ENCODE measurements at regions not wholly inside any gene's neighbourhood (a gene's known extent, or its start where the extent isn't known, plus 50 kb on each side); places are given as distances from the start of the nearest gene placed in this dataset.

DNA sequence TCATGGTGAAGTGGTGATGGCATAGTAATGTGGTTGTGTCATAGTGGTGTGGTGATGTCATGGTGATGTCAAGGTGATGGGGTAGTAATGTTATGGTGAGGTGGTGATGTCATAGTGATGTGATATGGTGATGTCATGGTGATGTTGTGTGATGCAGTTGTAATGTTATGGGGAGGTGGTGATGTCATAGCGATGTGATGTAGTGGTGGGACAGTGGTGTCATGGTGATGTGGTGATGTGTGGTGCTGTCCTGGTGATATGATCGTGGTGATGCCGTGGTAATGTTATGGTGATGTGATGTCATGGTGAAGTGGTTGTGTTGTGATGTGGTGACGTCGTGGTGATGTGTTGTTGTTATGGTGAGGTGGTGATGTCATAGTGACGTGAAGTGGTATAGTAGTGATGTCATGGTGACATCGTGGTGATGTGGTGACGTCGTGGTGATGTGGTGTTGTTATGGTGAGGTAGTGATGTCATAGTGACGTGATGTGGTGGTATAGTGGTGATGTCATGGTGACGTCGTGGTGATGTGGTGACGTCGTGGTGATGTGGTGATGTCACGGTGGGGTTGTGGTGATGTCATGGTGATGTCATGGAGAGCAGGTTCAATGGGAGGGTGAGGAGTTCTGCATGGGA, 242.7 kb upstream of the MYT1L start:
- Histone ChIP-seq H3K79me2 (ENCODE audit: insufficient read depth, low read depth, low read length) (no peaks in the 10 kb centered on the region), H3K36me3 (ENCODE audit: insufficient read depth, low read length) (no peaks in the 10 kb centered on the region), H4K20me1 (ENCODE audit: insufficient read depth, low read length) (no peaks in the 10 kb centered on the region), H3K9me2 (ENCODE audit: insufficient read depth, low read length) (no peaks in the 10 kb centered on the region), H3K27ac (ENCODE audit: low read depth, low read length, poor library complexity, severe bottlenecking) (no peak overlapping the region), H2AFZ (ENCODE audit: low read length) (no peak overlapping the region), H3K4me3 (ENCODE audit: low read depth, low read length, poor library complexity, severe bottlenecking) (no peak overlapping the region), H3K9me3 (ENCODE audit: low read length) (peaks cover 10% of the 10 kb centered on the region; the same call in 1 of the 2 replicates), H3K4me1 (ENCODE audit: insufficient read depth, low read length, poor library complexity, severe bottlenecking) (no peaks in the 10 kb centered on the region), H3K4me2 (ENCODE audit: low read length) (no peak overlapping the region)
- intact Hi-C loops (cut with micrococcal nuclease; ENCODE audit: unreplicated experiment): no loop called here
- TF ChIP-seq, protein P1, sequence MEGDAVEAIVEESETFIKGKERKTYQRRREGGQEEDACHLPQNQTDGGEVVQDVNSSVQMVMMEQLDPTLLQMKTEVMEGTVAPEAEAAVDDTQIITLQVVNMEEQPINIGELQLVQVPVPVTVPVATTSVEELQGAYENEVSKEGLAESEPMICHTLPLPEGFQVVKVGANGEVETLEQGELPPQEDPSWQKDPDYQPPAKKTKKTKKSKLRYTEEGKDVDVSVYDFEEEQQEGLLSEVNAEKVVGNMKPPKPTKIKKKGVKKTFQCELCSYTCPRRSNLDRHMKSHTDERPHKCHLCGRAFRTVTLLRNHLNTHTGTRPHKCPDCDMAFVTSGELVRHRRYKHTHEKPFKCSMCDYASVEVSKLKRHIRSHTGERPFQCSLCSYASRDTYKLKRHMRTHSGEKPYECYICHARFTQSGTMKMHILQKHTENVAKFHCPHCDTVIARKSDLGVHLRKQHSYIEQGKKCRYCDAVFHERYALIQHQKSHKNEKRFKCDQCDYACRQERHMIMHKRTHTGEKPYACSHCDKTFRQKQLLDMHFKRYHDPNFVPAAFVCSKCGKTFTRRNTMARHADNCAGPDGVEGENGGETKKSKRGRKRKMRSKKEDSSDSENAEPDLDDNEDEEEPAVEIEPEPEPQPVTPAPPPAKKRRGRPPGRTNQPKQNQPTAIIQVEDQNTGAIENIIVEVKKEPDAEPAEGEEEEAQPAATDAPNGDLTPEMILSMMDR (conservative IDR thresholded peaks at IDR 0.05; ENCODE audit: low read length): no peak
- no peak for TF ChIP-seq EZH2phosphoT487 (IDR thresholded peaks at IDR 0.05; ENCODE audit: borderline replicate concordance, low read depth, low read length)
- no TSS peak for BruUV-seq (replicated peaks)
- POLR2A ChIA-PET: no interaction called here
- peak; percentile 7 for DNase-seq (ENCODE audit: low spot score)
- CTCF ChIA-PET (ENCODE audit: unreplicated experiment): no interaction called here

DNA sequence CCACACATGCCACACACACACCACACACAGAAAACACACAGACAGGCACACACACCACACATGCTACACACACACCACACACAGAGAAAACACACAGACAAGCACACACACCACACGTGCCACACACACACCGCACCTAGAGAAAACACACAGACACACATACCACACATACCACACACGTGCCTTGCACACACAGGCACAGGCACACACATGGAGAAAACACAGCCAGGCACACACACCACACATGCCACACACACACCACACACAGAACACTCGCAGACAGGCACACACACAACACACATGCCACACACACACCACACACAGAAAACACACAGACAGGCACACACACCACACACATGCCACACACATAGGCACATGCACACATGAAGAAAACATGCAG, 242.1 kb upstream of the MYT1L start:
- Histone ChIP-seq H3K4me1 (ENCODE audit: insufficient read depth, low read length, poor library complexity, severe bottlenecking) (no peaks in the 10 kb centered on the region), H3K36me3 (ENCODE audit: insufficient read depth, low read length) (no peaks in the 10 kb centered on the region), H3K79me2 (ENCODE audit: insufficient read depth, low read depth, low read length) (no peaks in the 10 kb centered on the region), H3K4me2 (ENCODE audit: low read length) (no peak overlapping the region), H3K9me3 (ENCODE audit: low read length) (peaks cover 10% of the 10 kb centered on the region; the same call in 1 of the 2 replicates), H3K4me3 (ENCODE audit: low read depth, low read length, poor library complexity, severe bottlenecking) (no peak overlapping the region), H4K20me1 (ENCODE audit: insufficient read depth, low read length) (no peaks in the 10 kb centered on the region), H3K27ac (ENCODE audit: low read depth, low read length, poor library complexity, severe bottlenecking) (no peak overlapping the region), H2AFZ (ENCODE audit: low read length) (no peak overlapping the region), H3K9me2 (ENCODE audit: insufficient read depth, low read length) (no peaks in the 10 kb centered on the region)
- intact Hi-C loops (cut with micrococcal nuclease; ENCODE audit: unreplicated experiment): no loop called here
- TF ChIP-seq, protein P1 (conservative IDR thresholded peaks at IDR 0.05; ENCODE audit: low read length): no peak
- TF ChIP-seq EZH2phosphoT487 (IDR thresholded peaks at IDR 0.05; ENCODE audit: borderline replicate concordance, low read depth, low read length): no peak
- ChIA-PET POLR2A (no interaction called here), CTCF (ENCODE audit: unreplicated experiment) (no interaction called here)
- no TSS peak for BruUV-seq (replicated peaks)
- no peak for DNase-seq (ENCODE audit: low spot score)

DNA sequence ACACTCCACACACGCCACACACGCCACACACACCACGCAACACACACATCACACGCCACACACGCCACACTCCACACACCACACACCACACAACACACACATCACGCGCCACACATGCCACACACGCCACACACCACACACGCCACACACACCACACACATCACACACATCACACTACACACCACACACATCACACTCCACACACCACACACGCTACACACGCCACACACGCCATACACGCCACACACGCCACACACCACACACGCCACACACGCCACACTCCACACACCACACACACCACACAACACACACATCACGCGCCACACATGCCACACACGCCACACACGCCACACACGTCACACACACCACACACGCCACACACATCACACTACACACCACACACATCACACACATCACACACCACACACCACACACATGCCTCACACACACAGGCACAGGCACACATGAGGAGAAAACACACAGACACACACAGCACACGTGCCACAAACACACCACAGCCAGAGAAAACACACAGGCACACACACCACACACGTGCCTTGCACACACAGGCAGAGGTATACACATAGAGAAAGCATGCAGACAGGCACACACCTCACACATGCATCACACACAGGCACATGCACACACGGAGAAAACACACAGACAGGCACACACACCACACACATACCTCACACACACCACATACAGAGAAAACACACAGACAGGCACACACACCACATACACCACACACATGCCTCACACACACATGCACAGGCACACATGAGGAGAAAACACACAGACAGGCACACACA, 241.5 kb upstream of the MYT1L start:
- Histone ChIP-seq H2AFZ (ENCODE audit: low read length) (no peak overlapping the region), H3K4me3 (ENCODE audit: low read depth, low read length, poor library complexity, severe bottlenecking) (no peak overlapping the region), H3K36me3 (ENCODE audit: insufficient read depth, low read length) (no peaks in the 10 kb centered on the region), H3K27ac (ENCODE audit: low read depth, low read length, poor library complexity, severe bottlenecking) (no peak overlapping the region), H3K9me3 (ENCODE audit: low read length) (peaks cover 10% of the 10 kb centered on the region; the same call in 1 of the 2 replicates), H3K4me2 (ENCODE audit: low read length) (no peak overlapping the region), H4K20me1 (ENCODE audit: insufficient read depth, low read length) (no peaks in the 10 kb centered on the region), H3K4me1 (ENCODE audit: insufficient read depth, low read length, poor library complexity, severe bottlenecking) (no peaks in the 10 kb centered on the region), H3K9me2 (ENCODE audit: insufficient read depth, low read length) (no peaks in the 10 kb centered on the region), H3K79me2 (ENCODE audit: insufficient read depth, low read depth, low read length) (no peaks in the 10 kb centered on the region)
- no TSS peak for BruUV-seq (replicated peaks)
- intact Hi-C loops (cut with micrococcal nuclease; ENCODE audit: unreplicated experiment): no loop called here
- CTCF ChIA-PET (ENCODE audit: unreplicated experiment): no interaction called here
- DNase-seq (ENCODE audit: low spot score): no peak
- POLR2A ChIA-PET: no interaction called here
- TF ChIP-seq, protein P1 (conservative IDR thresholded peaks at IDR 0.05; ENCODE audit: low read length): no peak
- TF ChIP-seq EZH2phosphoT487 (IDR thresholded peaks at IDR 0.05; ENCODE audit: borderline replicate concordance, low read depth, low read length): no peak
